Hepatocyte (in vitro differentiated cells): ENCODE measurements at regions not wholly inside any gene's neighbourhood (a gene's known extent, or its start where the extent isn't known, plus 50 kb on each side); places are given as distances from the start of the nearest gene placed in this dataset.

Source experiments
- EZH2 ChIP-seq: fragments of 200-600 bp; sonication (generic); IDR thresholded peaks from 2 replicates; pipeline ENCODE4 v1.6.1; 2016; ENCODE audit warnings: antibody characterized with exemption, mild to moderate bottlenecking, borderline replicate concordance
- EZH2phosphoT487 ChIP-seq: fragments of 200-600 bp; sonication (generic); IDR thresholded peaks from one replicate; pipeline ENCODE4 v1.6.1; 2018; ENCODE audit warnings: antibody characterized with exemption, mild to moderate bottlenecking, low read depth, moderate library complexity; ENCODE audit not compliant: unreplicated experiment, severe bottlenecking
- TF ChIP-seq, protein P1 (sequence below): fragments of 200-600 bp; sonication (generic); IDR thresholded peaks from 2 replicates; pipeline ENCODE4 v1.5.1; 2016; ENCODE audit warnings: antibody characterized with exemption, mild to moderate bottlenecking; ENCODE audit not compliant: poor library complexity

DNA sequence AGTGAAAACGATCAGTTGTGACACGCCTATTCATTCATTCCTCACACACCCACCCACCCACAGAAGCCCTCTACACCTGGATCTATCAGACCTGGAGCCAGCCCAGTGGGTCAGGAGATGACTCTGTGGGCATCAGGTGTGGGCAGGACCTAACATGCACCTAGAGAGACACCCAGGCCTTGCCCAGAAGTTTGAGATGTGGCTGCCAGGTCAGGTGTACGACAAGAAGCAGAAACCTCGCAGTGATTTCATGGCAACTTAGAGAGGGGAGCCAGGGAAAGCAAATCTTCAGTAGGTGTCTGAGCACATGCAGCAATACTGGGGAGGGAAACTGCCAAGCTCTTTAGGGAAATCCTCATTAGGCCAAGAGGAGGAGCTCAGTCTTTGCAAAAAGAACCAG is 264.7 kb upstream of the ROPN1 start:
- TF ChIP-seq, protein P1, sequence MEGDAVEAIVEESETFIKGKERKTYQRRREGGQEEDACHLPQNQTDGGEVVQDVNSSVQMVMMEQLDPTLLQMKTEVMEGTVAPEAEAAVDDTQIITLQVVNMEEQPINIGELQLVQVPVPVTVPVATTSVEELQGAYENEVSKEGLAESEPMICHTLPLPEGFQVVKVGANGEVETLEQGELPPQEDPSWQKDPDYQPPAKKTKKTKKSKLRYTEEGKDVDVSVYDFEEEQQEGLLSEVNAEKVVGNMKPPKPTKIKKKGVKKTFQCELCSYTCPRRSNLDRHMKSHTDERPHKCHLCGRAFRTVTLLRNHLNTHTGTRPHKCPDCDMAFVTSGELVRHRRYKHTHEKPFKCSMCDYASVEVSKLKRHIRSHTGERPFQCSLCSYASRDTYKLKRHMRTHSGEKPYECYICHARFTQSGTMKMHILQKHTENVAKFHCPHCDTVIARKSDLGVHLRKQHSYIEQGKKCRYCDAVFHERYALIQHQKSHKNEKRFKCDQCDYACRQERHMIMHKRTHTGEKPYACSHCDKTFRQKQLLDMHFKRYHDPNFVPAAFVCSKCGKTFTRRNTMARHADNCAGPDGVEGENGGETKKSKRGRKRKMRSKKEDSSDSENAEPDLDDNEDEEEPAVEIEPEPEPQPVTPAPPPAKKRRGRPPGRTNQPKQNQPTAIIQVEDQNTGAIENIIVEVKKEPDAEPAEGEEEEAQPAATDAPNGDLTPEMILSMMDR: no peak
- TF ChIP-seq EZH2 (no peak), EZH2phosphoT487 (no peak)
